ENCODE measurements at regions not wholly inside any gene's neighbourhood (a gene's known extent, or its start where the extent isn't known, plus 50 kb on each side); places are given as distances from the start of the nearest gene placed in this dataset.

GRCh38 chr15:98150536-98150935, 190.0 kb downstream of the ARRDC4 start:
- ChIA-PET POLR2A (no interaction called here), CTCF (no interaction called here)
- no peaks in the 10 kb centered on the region for H3K4me1 ChIP-seq (ENCODE audit: control insufficient read depth, extremely low read depth, insufficient read depth, low read length)
- no TSS peak for BruUV-seq (replicated peaks)
- FAIRE-seq, result no peak
- no peaks in the 10 kb centered on the region for H3K36me3 ChIP-seq (ENCODE audit: control insufficient read depth in 2 of 2, extremely low read depth in 1 of 2, insufficient read depth in 2 of 2, low read length in 2 of 2)
- H3K4me3 ChIP-seq (replicated peaks in 1 of 3; ENCODE audit: insufficient read depth in 1 of 3, low read depth in 1 of 3, low read length in 3 of 3), result no peak overlapping the region
- intact Hi-C loops (cut with micrococcal nuclease), result no loop called here
- no peak for TF ChIP-seq MAX (IDR thresholded peaks at IDR 0.05; ENCODE audit: insufficient read depth, insufficient read length)
- no peak for TF ChIP-seq MYC (IDR thresholded peaks at IDR 0.05; ENCODE audit: low read depth, low read length)
- TF ChIP-seq FOS (IDR thresholded peaks at IDR 0.05; ENCODE audit: borderline replicate concordance, insufficient read depth, low read length), result no peak
- TF ChIP-seq POLR2AphosphoS5 (IDR thresholded peaks at IDR 0.05; ENCODE audit: insufficient read depth, low read depth, low read length), result no peak
- TF ChIP-seq JUN (IDR thresholded peaks at IDR 0.05; ENCODE audit: borderline replicate concordance, insufficient read depth, insufficient read length, low read depth), result no peak
- TF ChIP-seq GATA2 (IDR thresholded peaks at IDR 0.05; ENCODE audit: insufficient read depth, insufficient read length, low read depth, low read length), result no peak
- no peak for TF ChIP-seq EZH2 (IDR thresholded peaks at IDR 0.05; ENCODE audit: borderline replicate concordance, low read depth, low read length, severe bottlenecking)
- TF ChIP-seq CTCF (IDR thresholded peaks at IDR 0.05; ENCODE audit: extremely low read depth in 1 of 2, insufficient read depth in 1 of 2, low read depth in 1 of 2, low read length in 2 of 2), result no peak
- H4K20me1 ChIP-seq (replicated peaks; ENCODE audit: control insufficient read depth, extremely low read depth, insufficient read depth, low read length), result no peaks in the 10 kb centered on the region
- H3K9ac ChIP-seq (replicated peaks; ENCODE audit: extremely low read depth, insufficient read depth, low read length), result no peak overlapping the region
- DNase-seq (ENCODE audit: low read depth, low spot score), result no peak
- H3K9me1 ChIP-seq (replicated peaks; ENCODE audit: control insufficient read depth, extremely low read depth, insufficient read depth, low read length), result no peaks in the 10 kb centered on the region
- dilution Hi-C loops (cut with MboI; ENCODE audit: extremely low pct_ligation_motif_present, low sequenced_read_pairs), result no loop called here
- H2AFZ ChIP-seq (ENCODE audit: low read depth, low read length), result no peak overlapping the region
- no peaks in the 10 kb centered on the region for H3K79me2 ChIP-seq (ENCODE audit: control insufficient read depth, insufficient read depth, low read length)
- no peaks in the 10 kb centered on the region for H3K9me3 ChIP-seq (replicated peaks; ENCODE audit: control insufficient read depth, insufficient read depth, low read length)
- no peaks in the 10 kb centered on the region for H3K27me3 ChIP-seq (ENCODE audit: control insufficient read depth in 2 of 2, insufficient read depth in 2 of 2, low read length in 2 of 2)
- H3K4me2 ChIP-seq (ENCODE audit: insufficient read depth, low read length), result no peak overlapping the region
- H3K27ac ChIP-seq (ENCODE audit: insufficient read depth, low read depth, low read length), result no peak overlapping the region
